Vagina (tissue), 2 donors: ENCODE measurements at regions not wholly inside any gene's neighbourhood (a gene's known extent, or its start where the extent isn't known, plus 50 kb on each side); places are given as distances from the start of the nearest gene placed in this dataset.

Experiments
- POLR2AphosphoS5 ChIP-seq, 2 donors: sonication (generic); formaldehyde crosslinking; IDR thresholded peaks; one replicate each; pipeline ENCODE4 v1.9.0; 2017; ENCODE audit warnings: antibody characterized with exemption in 2 of 2, mild to moderate bottlenecking in 2 of 2, low read depth in 1 of 2; ENCODE audit not compliant: insufficient read depth in 1 of 2
- TF ChIP-seq, protein P1 (sequence below), 3 experiments: fragments of 450-650 bp in 2 of 3; fragments of 200-600 bp in 1 of 3; sonication (generic) in 1 of 3; IDR thresholded peaks; one replicate each; pipeline ENCODE4 v1.5.1; 2017 to 2019; ENCODE audit warnings: antibody characterized with exemption in 3 of 3, mild to moderate bottlenecking in 2 of 3, moderate library complexity in 2 of 3

DNA sequence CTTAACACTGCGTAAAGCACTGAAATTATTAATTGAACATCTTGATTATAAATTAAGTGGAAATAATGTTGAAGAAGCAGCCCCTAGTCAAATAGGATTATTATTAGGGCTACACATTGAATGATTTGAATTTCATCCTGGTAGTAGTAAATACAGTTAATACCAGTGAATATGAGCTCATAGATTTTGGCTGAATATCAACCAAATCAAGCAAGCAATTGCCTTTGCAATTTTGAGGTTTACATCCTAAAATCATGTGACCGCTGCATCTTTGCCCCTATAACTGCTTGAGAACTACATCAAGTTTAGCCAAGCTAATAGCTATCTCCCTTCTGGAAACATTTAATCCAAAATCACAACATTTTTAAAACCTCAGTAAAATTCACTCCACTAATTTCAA lies 801.2 kb upstream of the PIK3C3 start:
- TF ChIP-seq, protein P1, sequence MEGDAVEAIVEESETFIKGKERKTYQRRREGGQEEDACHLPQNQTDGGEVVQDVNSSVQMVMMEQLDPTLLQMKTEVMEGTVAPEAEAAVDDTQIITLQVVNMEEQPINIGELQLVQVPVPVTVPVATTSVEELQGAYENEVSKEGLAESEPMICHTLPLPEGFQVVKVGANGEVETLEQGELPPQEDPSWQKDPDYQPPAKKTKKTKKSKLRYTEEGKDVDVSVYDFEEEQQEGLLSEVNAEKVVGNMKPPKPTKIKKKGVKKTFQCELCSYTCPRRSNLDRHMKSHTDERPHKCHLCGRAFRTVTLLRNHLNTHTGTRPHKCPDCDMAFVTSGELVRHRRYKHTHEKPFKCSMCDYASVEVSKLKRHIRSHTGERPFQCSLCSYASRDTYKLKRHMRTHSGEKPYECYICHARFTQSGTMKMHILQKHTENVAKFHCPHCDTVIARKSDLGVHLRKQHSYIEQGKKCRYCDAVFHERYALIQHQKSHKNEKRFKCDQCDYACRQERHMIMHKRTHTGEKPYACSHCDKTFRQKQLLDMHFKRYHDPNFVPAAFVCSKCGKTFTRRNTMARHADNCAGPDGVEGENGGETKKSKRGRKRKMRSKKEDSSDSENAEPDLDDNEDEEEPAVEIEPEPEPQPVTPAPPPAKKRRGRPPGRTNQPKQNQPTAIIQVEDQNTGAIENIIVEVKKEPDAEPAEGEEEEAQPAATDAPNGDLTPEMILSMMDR (IDR thresholded peaks at IDR 0.05): no peak
- no peak for TF ChIP-seq POLR2AphosphoS5 (IDR thresholded peaks at IDR 0.05; ENCODE audit: insufficient read depth in 1 of 2, low read depth in 1 of 2)
